ENCODE measurements at regions not wholly inside any gene's neighbourhood (a gene's known extent, or its start where the extent isn't known, plus 50 kb on each side); places are given as distances from the start of the nearest gene placed in this dataset.

GRCh38 chr10:130913844-130914243, 397.7 kb downstream of the TCERG1L start:
- Histone ChIP-seq H3K4me3 (ENCODE audit: insufficient read depth in 1 of 2, low read depth in 1 of 2, low read length in 2 of 2) (no peak overlapping the region), H2BK5ac (ENCODE audit: low read depth, low read length, poor library complexity, severe bottlenecking) (no peak overlapping the region), H3K79me1 (replicated peaks; ENCODE audit: low read length, poor library complexity, severe bottlenecking) (no peaks in the 10 kb centered on the region), H3K27me3 (ENCODE audit: control insufficient read depth in 1 of 2, insufficient read depth in 1 of 2, low read length in 2 of 2) (no peaks in the 10 kb centered on the region), H2BK120ac (ENCODE audit: low read depth, low read length) (no peak overlapping the region), H4K91ac (ENCODE audit: low read length) (no peak overlapping the region), H3K36me3 (ENCODE audit: control insufficient read depth in 1 of 2, insufficient read depth in 2 of 2, low read depth in 1 of 2, low read length in 2 of 2) (no peaks in the 10 kb centered on the region), H3K4me2 (ENCODE audit: low read length, poor library complexity, severe bottlenecking) (no peak overlapping the region), H3K27ac (ENCODE audit: low read length, poor library complexity, severe bottlenecking) (no peak overlapping the region), H2BK12ac (ENCODE audit: low read length in 2 of 2) (no peak overlapping the region), H3K14ac (ENCODE audit: low read length in 2 of 2) (no peak overlapping the region), H2AFZ (ENCODE audit: low read depth, low read length) (no peak overlapping the region), H3K9me3 (ENCODE audit: control insufficient read depth, low read length) (peaks cover 29% of the 10 kb centered on the region), H3K4ac (ENCODE audit: low read depth in 1 of 2, low read length in 2 of 2) (no peak overlapping the region), H2AK5ac (ENCODE audit: low read length, severe bottlenecking) (no peak overlapping the region), H3K18ac (ENCODE audit: low read depth in 1 of 2, low read length in 2 of 2) (no peak overlapping the region), H2BK15ac (ENCODE audit: low read depth, poor library complexity, severe bottlenecking) (no peak overlapping the region), H4K8ac (ENCODE audit: low read length) (no peak overlapping the region), H3K9ac (ENCODE audit: low read length) (no peak overlapping the region), H3K23ac (ENCODE audit: low read length in 2 of 2) (no peak overlapping the region), H3K4me1 (ENCODE audit: control insufficient read depth, insufficient read depth, low read depth, low read length) (no peaks in the 10 kb centered on the region)
- WGBS = 75% methylated on average over 4 of the region's 4 CpGs
- no peak for DNase-seq

GRCh38 chr10:130914367-130914766, 397.2 kb downstream of the TCERG1L start:
- Histone ChIP-seq H3K79me1 (replicated peaks; ENCODE audit: low read length, poor library complexity, severe bottlenecking) (no peaks in the 10 kb centered on the region), H3K9me3 (ENCODE audit: control insufficient read depth, low read length) (peaks cover 29% of the 10 kb centered on the region), H3K4ac (ENCODE audit: low read depth in 1 of 2, low read length in 2 of 2) (no peak overlapping the region), H3K14ac (ENCODE audit: low read length in 2 of 2) (no peak overlapping the region), H2BK12ac (ENCODE audit: low read length in 2 of 2) (no peak overlapping the region), H3K9ac (ENCODE audit: low read length) (no peak overlapping the region), H4K8ac (ENCODE audit: low read length) (no peak overlapping the region), H3K36me3 (ENCODE audit: control insufficient read depth in 1 of 2, insufficient read depth in 2 of 2, low read depth in 1 of 2, low read length in 2 of 2) (no peaks in the 10 kb centered on the region), H3K4me3 (ENCODE audit: insufficient read depth in 1 of 2, low read depth in 1 of 2, low read length in 2 of 2) (no peak overlapping the region), H3K27me3 (ENCODE audit: control insufficient read depth in 1 of 2, insufficient read depth in 1 of 2, low read length in 2 of 2) (no peaks in the 10 kb centered on the region), H4K91ac (ENCODE audit: low read length) (no peak overlapping the region), H3K4me1 (ENCODE audit: control insufficient read depth, insufficient read depth, low read depth, low read length) (no peaks in the 10 kb centered on the region), H3K23ac (ENCODE audit: low read length in 2 of 2) (no peak overlapping the region), H3K27ac (ENCODE audit: low read length, poor library complexity, severe bottlenecking) (no peak overlapping the region), H2BK15ac (ENCODE audit: low read depth, poor library complexity, severe bottlenecking) (no peak overlapping the region), H3K18ac (ENCODE audit: low read depth in 1 of 2, low read length in 2 of 2) (no peak overlapping the region), H2BK120ac (ENCODE audit: low read depth, low read length) (no peak overlapping the region), H2AFZ (ENCODE audit: low read depth, low read length) (no peak overlapping the region), H2BK5ac (ENCODE audit: low read depth, low read length, poor library complexity, severe bottlenecking) (no peak overlapping the region), H2AK5ac (ENCODE audit: low read length, severe bottlenecking) (no peak overlapping the region), H3K4me2 (ENCODE audit: low read length, poor library complexity, severe bottlenecking) (no peak overlapping the region)
- WGBS = 63% methylated on average over 4 of the region's 4 CpGs
- no peak for DNase-seq

DNA sequence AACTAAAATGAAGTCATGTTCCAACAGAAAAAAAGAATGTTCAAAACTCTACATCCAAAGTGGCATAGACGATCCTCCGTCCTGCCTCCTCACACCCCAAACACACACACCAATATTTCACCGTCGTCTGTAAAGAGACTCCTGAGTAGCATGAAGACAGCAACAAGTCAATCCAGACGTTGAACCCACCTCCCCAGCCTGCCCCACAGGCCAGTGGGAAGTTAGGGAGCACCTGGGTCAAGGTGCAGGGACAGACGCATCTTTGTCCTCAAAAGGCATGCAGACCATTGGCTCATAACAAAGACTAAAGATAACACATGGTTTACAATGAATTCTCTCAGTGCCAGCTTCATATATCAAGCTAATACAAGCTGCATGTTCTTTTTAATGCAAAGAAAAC, 396.5 kb downstream of the TCERG1L start:
- Histone ChIP-seq H3K4me2 (ENCODE audit: low read length, poor library complexity, severe bottlenecking) (no peak overlapping the region), H3K14ac (ENCODE audit: low read length in 2 of 2) (no peak overlapping the region), H2BK120ac (ENCODE audit: low read depth, low read length) (no peak overlapping the region), H2AFZ (ENCODE audit: low read depth, low read length) (no peak overlapping the region), H3K36me3 (ENCODE audit: control insufficient read depth in 1 of 2, insufficient read depth in 2 of 2, low read depth in 1 of 2, low read length in 2 of 2) (no peaks in the 10 kb centered on the region), H3K4me1 (ENCODE audit: control insufficient read depth, insufficient read depth, low read depth, low read length) (no peaks in the 10 kb centered on the region), H2BK5ac (ENCODE audit: low read depth, low read length, poor library complexity, severe bottlenecking) (no peak overlapping the region), H3K9me3 (ENCODE audit: control insufficient read depth, low read length) (peaks cover 29% of the 10 kb centered on the region), H3K79me1 (replicated peaks; ENCODE audit: low read length, poor library complexity, severe bottlenecking) (no peaks in the 10 kb centered on the region), H3K27me3 (ENCODE audit: control insufficient read depth in 1 of 2, insufficient read depth in 1 of 2, low read length in 2 of 2) (no peaks in the 10 kb centered on the region), H3K27ac (ENCODE audit: low read length, poor library complexity, severe bottlenecking) (no peak overlapping the region), H2BK12ac (ENCODE audit: low read length in 2 of 2) (no peak overlapping the region), H2BK15ac (ENCODE audit: low read depth, poor library complexity, severe bottlenecking) (no peak overlapping the region), H3K4me3 (ENCODE audit: insufficient read depth in 1 of 2, low read depth in 1 of 2, low read length in 2 of 2) (no peak overlapping the region), H2AK5ac (ENCODE audit: low read length, severe bottlenecking) (no peak overlapping the region), H3K23ac (ENCODE audit: low read length in 2 of 2) (no peak overlapping the region), H3K9ac (ENCODE audit: low read length) (no peak overlapping the region), H3K18ac (ENCODE audit: low read depth in 1 of 2, low read length in 2 of 2) (no peak overlapping the region), H4K8ac (ENCODE audit: low read length) (no peak overlapping the region), H4K91ac (ENCODE audit: low read length) (no peak overlapping the region), H3K4ac (ENCODE audit: low read depth in 1 of 2, low read length in 2 of 2) (no peak overlapping the region)
- WGBS = 67% methylated on average over 6 of the region's 6 CpGs
- no peak for DNase-seq

DNA sequence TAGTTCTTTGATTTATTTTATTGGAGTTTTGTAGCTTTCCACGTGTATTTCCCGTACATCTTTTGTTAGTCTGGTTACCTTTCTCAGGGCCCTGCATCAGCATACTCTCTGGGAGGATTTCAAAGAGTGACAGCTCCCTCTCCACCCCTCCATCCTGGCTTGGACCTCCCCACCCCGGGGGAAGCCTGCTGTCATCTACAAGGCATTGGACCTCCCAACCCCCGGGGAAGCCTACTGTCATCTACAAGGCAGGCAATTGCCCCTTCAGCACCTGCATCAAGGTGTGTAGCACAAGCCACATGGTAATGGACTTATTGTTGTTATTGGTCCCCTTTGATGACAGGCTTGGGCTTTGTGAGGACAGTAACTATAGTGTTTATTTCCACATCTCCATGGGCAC, 390.1 kb downstream of the TCERG1L start:
- WGBS = 70% methylated on average over 4 of the region's 4 CpGs

More for the DNA sequence above, 390.1 kb downstream of the TCERG1L start:
- Histone ChIP-seq H3K23ac (ENCODE audit: low read length in 2 of 2) (no peak overlapping the region), H3K4me1 (ENCODE audit: control insufficient read depth, insufficient read depth, low read depth, low read length) (no peaks in the 10 kb centered on the region), H2AK5ac (ENCODE audit: low read length, severe bottlenecking) (no peak overlapping the region), H3K79me1 (replicated peaks; ENCODE audit: low read length, poor library complexity, severe bottlenecking) (no peaks in the 10 kb centered on the region), H3K9me3 (ENCODE audit: control insufficient read depth, low read length) (peaks cover 3% of the 10 kb centered on the region), H3K4me2 (ENCODE audit: low read length, poor library complexity, severe bottlenecking) (no peak overlapping the region), H2AFZ (ENCODE audit: low read depth, low read length) (no peak overlapping the region), H3K18ac (ENCODE audit: low read depth in 1 of 2, low read length in 2 of 2) (no peak overlapping the region), H2BK15ac (ENCODE audit: low read depth, poor library complexity, severe bottlenecking) (no peak overlapping the region), H3K9ac (ENCODE audit: low read length) (no peak overlapping the region), H2BK120ac (ENCODE audit: low read depth, low read length) (no peak overlapping the region), H3K4me3 (ENCODE audit: insufficient read depth in 1 of 2, low read depth in 1 of 2, low read length in 2 of 2) (no peak overlapping the region), H4K8ac (ENCODE audit: low read length) (no peak overlapping the region), H3K14ac (ENCODE audit: low read length in 2 of 2) (no peak overlapping the region), H3K4ac (ENCODE audit: low read depth in 1 of 2, low read length in 2 of 2) (no peak overlapping the region), H2BK5ac (ENCODE audit: low read depth, low read length, poor library complexity, severe bottlenecking) (no peak overlapping the region), H2BK12ac (ENCODE audit: low read length in 2 of 2) (no peak overlapping the region), H3K27me3 (ENCODE audit: control insufficient read depth in 1 of 2, insufficient read depth in 1 of 2, low read length in 2 of 2) (no peaks in the 10 kb centered on the region), H4K91ac (ENCODE audit: low read length) (no peak overlapping the region), H3K36me3 (ENCODE audit: control insufficient read depth in 1 of 2, insufficient read depth in 2 of 2, low read depth in 1 of 2, low read length in 2 of 2) (no peaks in the 10 kb centered on the region), H3K27ac (ENCODE audit: low read length, poor library complexity, severe bottlenecking) (no peak overlapping the region)
- DNase-seq = no peak
